HG03045 (cell line): ENCODE measurements at regions not wholly inside any gene's neighbourhood (a gene's known extent, or its start where the extent isn't known, plus 50 kb on each side); places are given as distances from the start of the nearest gene placed in this dataset.

Experiments
- ATAC-seq: cut with Tn5 transposase; IDR thresholded peaks from one replicate; pipeline ENCODE4 v1.9.1; 2021; ENCODE audit warnings: mild to moderate bottlenecking, moderate library complexity; ENCODE audit not compliant: unreplicated experiment

GRCh38 chr2:41869542-41870264 lies 178.1 kb upstream of the PKDCC start:
- peak; percentile 68 for ATAC-seq

GRCh38 chr2:41870265-41870585 lies 177.6 kb upstream of the PKDCC start:
- no peak for ATAC-seq

- ATAC-seq, result no peak
Observed at GRCh38 chr2:41871080-41871479, 176.7 kb upstream of the PKDCC start.

GRCh38 chr2:41872646-41873045 lies 175.2 kb upstream of the PKDCC start:
- no peak for ATAC-seq

- no peak for ATAC-seq
Observed at GRCh38 chr2:41873102-41874031, 174.5 kb upstream of the PKDCC start.

- no peak for ATAC-seq
Observed at GRCh38 chr2:41877114-41877678, 170.6 kb upstream of the PKDCC start.

GRCh38 chr2:41878056-41878455 lies 169.8 kb upstream of the PKDCC start:
- no peak for ATAC-seq

GRCh38 chr2:41878716-41879234 lies 169.0 kb upstream of the PKDCC start:
- no peak for ATAC-seq

- ATAC-seq, result no peak
Observed at GRCh38 chr2:41879235-41879916, 168.4 kb upstream of the PKDCC start.

GRCh38 chr2:41880561-41881243 lies 167.1 kb upstream of the PKDCC start:
- ATAC-seq, result no peak

GRCh38 chr2:41881249-41881648 lies 166.6 kb upstream of the PKDCC start:
- no peak for ATAC-seq

- no peak for ATAC-seq
Observed at GRCh38 chr2:41884718-41885117, 163.1 kb upstream of the PKDCC start.

GRCh38 chr2:41886145-41886664 lies 161.6 kb upstream of the PKDCC start:
- ATAC-seq, result no peak

GRCh38 chr2:41886757-41887156 lies 161.1 kb upstream of the PKDCC start:
- ATAC-seq, result no peak

- ATAC-seq, result no peak
Observed at GRCh38 chr2:41890341-41890740, 157.5 kb upstream of the PKDCC start.

GRCh38 chr2:41892476-41892875 lies 155.3 kb upstream of the PKDCC start:
- no peak for ATAC-seq

- no peak for ATAC-seq
Observed at GRCh38 chr2:41894563-41895333, 153.1 kb upstream of the PKDCC start.

GRCh38 chr2:41895334-41895664 lies 152.5 kb upstream of the PKDCC start:
- no peak for ATAC-seq

- ATAC-seq, result peak; percentile 81
Observed at GRCh38 chr2:41896186-41896846, 151.5 kb upstream of the PKDCC start.
